ENCODE measurements at regions not wholly inside any gene's neighbourhood (a gene's known extent, or its start where the extent isn't known, plus 50 kb on each side); places are given as distances from the start of the nearest gene placed in this dataset.

DNA sequence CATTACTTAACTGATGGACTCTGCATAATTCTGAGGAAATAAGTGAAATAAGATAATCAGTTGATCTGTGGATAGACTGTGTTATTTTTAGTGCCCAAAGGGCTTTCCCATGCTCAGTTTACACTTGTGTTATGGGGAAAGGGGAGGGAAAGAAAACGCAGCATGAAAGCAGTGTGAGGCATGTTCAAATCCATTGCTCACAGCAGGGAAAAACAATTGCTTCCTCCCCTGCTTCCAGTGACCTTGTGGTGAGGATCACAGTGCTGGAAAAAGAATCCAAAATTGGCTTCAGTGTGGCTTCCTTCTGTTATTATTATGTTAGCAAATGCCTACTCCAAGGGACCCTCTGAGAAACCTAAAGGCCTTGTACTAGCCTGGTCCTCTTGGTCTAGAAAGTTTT is 285.1 kb upstream of the CDIN1 start:
- BruUV-seq (replicated peaks) = no TSS peak
- no peak overlapping the region for H3K4me3 Mint-ChIP-seq (ENCODE audit: unreplicated experiment)
- intact Hi-C loops (cut with micrococcal nuclease) = no loop called here
- no peaks in the 10 kb centered on the region for H3K4me1 Mint-ChIP-seq (ENCODE audit: insufficient read depth, unreplicated experiment)
- no peak overlapping the region for H3K27ac Mint-ChIP-seq (ENCODE audit: low read depth, unreplicated experiment)
- POLR2A ChIA-PET = no interaction called here
- H3K36me3 Mint-ChIP-seq (ENCODE audit: insufficient read depth, unreplicated experiment) = no peaks in the 10 kb centered on the region
- H3K9me3 Mint-ChIP-seq (ENCODE audit: unreplicated experiment) = peaks cover 6% of the 10 kb centered on the region
- H3K27me3 Mint-ChIP-seq (ENCODE audit: insufficient read depth, unreplicated experiment) = peaks cover 17% of the 10 kb centered on the region
- TF ChIP-seq, protein P1, sequence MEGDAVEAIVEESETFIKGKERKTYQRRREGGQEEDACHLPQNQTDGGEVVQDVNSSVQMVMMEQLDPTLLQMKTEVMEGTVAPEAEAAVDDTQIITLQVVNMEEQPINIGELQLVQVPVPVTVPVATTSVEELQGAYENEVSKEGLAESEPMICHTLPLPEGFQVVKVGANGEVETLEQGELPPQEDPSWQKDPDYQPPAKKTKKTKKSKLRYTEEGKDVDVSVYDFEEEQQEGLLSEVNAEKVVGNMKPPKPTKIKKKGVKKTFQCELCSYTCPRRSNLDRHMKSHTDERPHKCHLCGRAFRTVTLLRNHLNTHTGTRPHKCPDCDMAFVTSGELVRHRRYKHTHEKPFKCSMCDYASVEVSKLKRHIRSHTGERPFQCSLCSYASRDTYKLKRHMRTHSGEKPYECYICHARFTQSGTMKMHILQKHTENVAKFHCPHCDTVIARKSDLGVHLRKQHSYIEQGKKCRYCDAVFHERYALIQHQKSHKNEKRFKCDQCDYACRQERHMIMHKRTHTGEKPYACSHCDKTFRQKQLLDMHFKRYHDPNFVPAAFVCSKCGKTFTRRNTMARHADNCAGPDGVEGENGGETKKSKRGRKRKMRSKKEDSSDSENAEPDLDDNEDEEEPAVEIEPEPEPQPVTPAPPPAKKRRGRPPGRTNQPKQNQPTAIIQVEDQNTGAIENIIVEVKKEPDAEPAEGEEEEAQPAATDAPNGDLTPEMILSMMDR (IDR thresholded peaks at IDR 0.05; ENCODE audit: unreplicated experiment) = no peak
- CTCF ChIA-PET = interaction anchor here (0.6 kb wide), 1 partner anchor 1675 kb away, joined by 3 read pairs; no protein-coding TSS in a partner anchor
- DNase-seq (ENCODE audit: unreplicated experiment) = no peak

DNA sequence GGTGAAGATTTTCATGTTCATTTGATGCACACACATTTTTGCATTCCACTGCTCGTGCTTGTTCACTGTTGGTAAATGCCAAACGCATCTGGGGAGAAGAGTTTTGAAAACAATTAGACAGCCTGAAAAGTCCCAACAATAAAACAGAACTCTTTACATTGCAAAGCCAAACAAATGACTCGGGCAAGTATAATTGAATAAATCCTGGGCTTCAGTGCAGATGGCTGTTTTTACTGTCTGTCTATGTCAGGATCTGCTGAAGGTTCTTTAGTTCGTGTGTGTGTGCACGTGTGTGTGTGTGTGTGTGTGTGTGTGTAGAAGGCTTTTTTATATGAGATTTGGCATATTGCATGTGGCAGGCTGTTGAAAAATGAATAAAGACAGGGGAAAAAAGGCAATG is 277.5 kb upstream of the CDIN1 start:
- BruUV-seq (replicated peaks) = no TSS peak
- H3K9me3 Mint-ChIP-seq (ENCODE audit: unreplicated experiment) = peaks cover 7% of the 10 kb centered on the region
- ChIA-PET CTCF (no interaction called here), POLR2A (no interaction called here)
- no peaks in the 10 kb centered on the region for H3K36me3 Mint-ChIP-seq (ENCODE audit: insufficient read depth, unreplicated experiment)
- intact Hi-C loops (cut with micrococcal nuclease) = no loop called here
- peaks cover 11% of the 10 kb centered on the region for H3K27me3 Mint-ChIP-seq (ENCODE audit: insufficient read depth, unreplicated experiment)
- H3K4me1 Mint-ChIP-seq (ENCODE audit: insufficient read depth, unreplicated experiment) = no peaks in the 10 kb centered on the region
- DNase-seq (ENCODE audit: unreplicated experiment) = no peak
- TF ChIP-seq, protein P1 (IDR thresholded peaks at IDR 0.05; ENCODE audit: unreplicated experiment) = no peak
- H3K27ac Mint-ChIP-seq (ENCODE audit: low read depth, unreplicated experiment) = no peak overlapping the region
- H3K4me3 Mint-ChIP-seq (ENCODE audit: unreplicated experiment) = no peak overlapping the region

DNA sequence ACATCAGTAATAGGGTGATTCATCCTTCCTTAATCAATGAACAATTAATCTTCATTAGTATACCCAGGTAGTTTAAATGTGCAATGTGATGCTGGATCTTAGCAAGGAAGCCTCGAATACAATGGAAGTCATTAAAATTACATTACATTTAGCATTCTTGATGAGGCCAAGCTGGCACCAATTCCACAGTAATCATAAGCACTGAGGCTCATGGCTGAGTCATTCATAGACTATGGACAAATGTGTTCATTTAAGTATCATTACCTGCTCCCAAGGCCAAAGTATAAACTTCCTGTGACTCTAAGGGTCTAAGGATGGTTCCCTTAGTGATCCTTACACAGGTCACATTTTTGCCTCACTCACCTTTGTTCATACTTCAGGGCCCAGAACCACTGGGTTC is 266.4 kb upstream of the CDIN1 start:
- no TSS peak for BruUV-seq (replicated peaks)
- POLR2A ChIA-PET = interaction anchor here (0.7 kb wide), 1 partner anchor 8 kb away, joined by 3 read pairs; no protein-coding TSS in a partner anchor
- CTCF ChIA-PET = no interaction called here
- no peaks in the 10 kb centered on the region for H3K27me3 Mint-ChIP-seq (ENCODE audit: insufficient read depth, unreplicated experiment)
- no peak overlapping the region for H3K27ac Mint-ChIP-seq (ENCODE audit: low read depth, unreplicated experiment)
- no peaks in the 10 kb centered on the region for H3K4me1 Mint-ChIP-seq (ENCODE audit: insufficient read depth, unreplicated experiment)
- no peak overlapping the region for H3K4me3 Mint-ChIP-seq (ENCODE audit: unreplicated experiment)
- H3K36me3 Mint-ChIP-seq (ENCODE audit: insufficient read depth, unreplicated experiment) = no peaks in the 10 kb centered on the region
- no peaks in the 10 kb centered on the region for H3K9me3 Mint-ChIP-seq (ENCODE audit: unreplicated experiment)
- TF ChIP-seq, protein P1 (IDR thresholded peaks at IDR 0.05; ENCODE audit: unreplicated experiment) = no peak
- DNase-seq (ENCODE audit: unreplicated experiment) = no peak
- intact Hi-C loops (cut with micrococcal nuclease) = no loop called here

DNA sequence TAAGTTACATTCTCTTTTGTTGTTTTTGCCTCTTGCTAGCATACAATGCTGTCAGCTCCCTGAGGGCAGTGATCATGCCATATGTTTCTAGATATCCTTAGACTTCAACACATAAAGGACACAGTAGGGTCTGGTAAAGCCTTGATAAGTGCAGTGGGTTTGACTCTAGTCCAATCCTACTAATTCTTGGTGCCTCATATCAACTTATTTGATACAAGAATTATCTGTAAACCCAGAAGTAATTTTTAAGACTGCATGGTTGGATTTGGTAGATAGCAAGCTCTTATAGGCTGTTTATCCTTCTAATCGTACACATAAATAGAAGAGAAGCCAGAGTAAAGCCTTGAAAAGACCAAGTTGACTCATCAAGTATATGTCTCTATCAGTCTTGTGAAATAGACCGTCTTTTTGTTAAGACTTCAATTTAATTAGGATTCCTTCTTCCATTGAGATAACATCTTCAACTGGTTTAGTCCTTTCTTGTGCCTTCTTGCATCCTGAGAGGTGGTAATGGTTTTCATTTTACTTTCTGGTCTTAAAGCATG is 265.6 kb upstream of the CDIN1 start:
- H3K27ac Mint-ChIP-seq (ENCODE audit: low read depth, unreplicated experiment) = no peak overlapping the region
- BruUV-seq (replicated peaks) = no TSS peak
- ChIA-PET POLR2A (interaction anchor here (0.7 kb wide), 1 partner anchor 14 kb away, joined by 3 read pairs; no protein-coding TSS in a partner anchor), CTCF (no interaction called here)
- no peak for DNase-seq (ENCODE audit: unreplicated experiment)
- no peak overlapping the region for H3K4me3 Mint-ChIP-seq (ENCODE audit: unreplicated experiment)
- intact Hi-C loops (cut with micrococcal nuclease) = no loop called here
- TF ChIP-seq, protein P1 (IDR thresholded peaks at IDR 0.05; ENCODE audit: unreplicated experiment) = no peak
- no peaks in the 10 kb centered on the region for H3K9me3 Mint-ChIP-seq (ENCODE audit: unreplicated experiment)
- H3K4me1 Mint-ChIP-seq (ENCODE audit: insufficient read depth, unreplicated experiment) = no peaks in the 10 kb centered on the region
- no peaks in the 10 kb centered on the region for H3K36me3 Mint-ChIP-seq (ENCODE audit: insufficient read depth, unreplicated experiment)
- H3K27me3 Mint-ChIP-seq (ENCODE audit: insufficient read depth, unreplicated experiment) = no peaks in the 10 kb centered on the region

All from MCF 10A (cell line).